ENCODE measurements at regions not wholly inside any gene's neighbourhood (a gene's known extent, or its start where the extent isn't known, plus 50 kb on each side); places are given as distances from the start of the nearest gene placed in this dataset.

DNA sequence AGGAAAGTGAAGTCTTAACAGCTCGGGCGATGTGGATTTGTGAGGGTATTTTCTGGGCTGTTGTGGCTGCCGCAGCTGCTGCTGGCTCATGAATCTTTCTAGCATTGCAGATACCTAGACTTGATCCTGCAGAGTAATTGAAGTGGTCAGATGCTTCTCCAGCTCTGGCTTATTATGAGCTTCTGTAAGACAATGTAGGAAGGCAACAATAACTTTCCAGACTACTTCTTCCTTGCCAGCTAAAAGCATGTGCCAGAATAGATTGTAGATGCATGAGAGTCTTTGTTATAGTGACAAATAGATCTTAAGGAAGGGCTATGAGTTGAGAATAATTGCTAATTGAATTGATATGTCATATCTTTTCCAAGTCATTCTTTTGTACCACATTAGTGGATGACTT lies 461.4 kb upstream of the POT1 start:
- Histone ChIP-seq H3K9me3 (no peaks in the 10 kb centered on the region), H3K27ac (no peak overlapping the region), H3K36me3 (no peaks in the 10 kb centered on the region), H3K27me3 (replicated peaks; ENCODE audit: insufficient read depth) (no peaks in the 10 kb centered on the region), H3K4me1 (replicated peaks) (no peaks in the 10 kb centered on the region), H3K4me3 (no peak overlapping the region)
- intact Hi-C loops (cut with DNase I): no loop called here
- DNase-seq (ENCODE audit: low spot score): no peak
- 47% methylated on average over 3 of the region's 3 CpGs for WGBS
- TF ChIP-seq, protein P1, sequence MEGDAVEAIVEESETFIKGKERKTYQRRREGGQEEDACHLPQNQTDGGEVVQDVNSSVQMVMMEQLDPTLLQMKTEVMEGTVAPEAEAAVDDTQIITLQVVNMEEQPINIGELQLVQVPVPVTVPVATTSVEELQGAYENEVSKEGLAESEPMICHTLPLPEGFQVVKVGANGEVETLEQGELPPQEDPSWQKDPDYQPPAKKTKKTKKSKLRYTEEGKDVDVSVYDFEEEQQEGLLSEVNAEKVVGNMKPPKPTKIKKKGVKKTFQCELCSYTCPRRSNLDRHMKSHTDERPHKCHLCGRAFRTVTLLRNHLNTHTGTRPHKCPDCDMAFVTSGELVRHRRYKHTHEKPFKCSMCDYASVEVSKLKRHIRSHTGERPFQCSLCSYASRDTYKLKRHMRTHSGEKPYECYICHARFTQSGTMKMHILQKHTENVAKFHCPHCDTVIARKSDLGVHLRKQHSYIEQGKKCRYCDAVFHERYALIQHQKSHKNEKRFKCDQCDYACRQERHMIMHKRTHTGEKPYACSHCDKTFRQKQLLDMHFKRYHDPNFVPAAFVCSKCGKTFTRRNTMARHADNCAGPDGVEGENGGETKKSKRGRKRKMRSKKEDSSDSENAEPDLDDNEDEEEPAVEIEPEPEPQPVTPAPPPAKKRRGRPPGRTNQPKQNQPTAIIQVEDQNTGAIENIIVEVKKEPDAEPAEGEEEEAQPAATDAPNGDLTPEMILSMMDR (IDR thresholded peaks at IDR 0.05): no peak
- TF ChIP-seq POLR2A (IDR thresholded peaks at IDR 0.05): no peak
- no peak for TF ChIP-seq POLR2AphosphoS5 (IDR thresholded peaks at IDR 0.05)

DNA sequence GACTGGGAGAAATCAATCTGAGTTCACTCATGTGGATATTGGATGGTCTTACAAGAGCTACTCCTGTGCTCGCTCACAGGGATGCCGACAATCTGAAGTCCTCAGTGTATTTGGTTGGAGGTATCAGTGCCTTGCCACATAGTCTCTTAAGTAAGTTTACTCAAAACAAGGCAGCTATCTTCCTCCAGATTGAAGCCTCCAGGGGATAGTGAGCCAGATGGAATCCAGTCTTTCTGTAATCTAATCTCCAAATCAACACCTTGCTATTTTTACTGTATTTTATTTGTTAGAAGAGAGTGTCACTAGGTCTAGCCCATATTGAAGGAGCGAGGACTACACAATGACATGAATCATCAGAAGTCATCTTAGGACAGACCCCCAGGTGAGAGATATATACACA lies 456.6 kb upstream of the POT1 start:
- WGBS: 53% methylated on average over 3 of the region's 3 CpGs

DNA sequence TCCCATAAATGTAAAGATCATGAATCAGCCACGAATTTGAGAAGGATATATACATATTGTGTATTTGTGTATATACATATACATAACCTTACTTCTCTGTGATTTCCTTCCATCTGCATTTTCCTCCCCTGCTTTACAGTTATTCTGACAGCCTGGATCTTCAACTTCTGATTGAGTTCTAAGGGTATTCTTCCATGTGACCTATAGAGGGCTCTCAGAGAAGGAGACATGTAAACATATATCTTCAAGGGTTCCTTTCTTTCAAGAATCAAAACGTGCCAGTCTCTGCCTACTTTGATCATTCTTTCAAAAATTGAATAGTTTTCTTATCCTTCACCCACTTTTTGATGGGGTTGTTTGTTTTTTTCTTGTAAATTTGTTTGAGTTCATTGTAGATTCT lies 453.7 kb upstream of the POT1 start:
- TF ChIP-seq, protein P1 (IDR thresholded peaks at IDR 0.05): no peak
- TF ChIP-seq POLR2A (IDR thresholded peaks at IDR 0.05) (no peak), POLR2AphosphoS5 (IDR thresholded peaks at IDR 0.05) (no peak)
- no peaks in the 10 kb centered on the region for H3K9me3 ChIP-seq
- no peaks in the 10 kb centered on the region for H3K27me3 ChIP-seq (replicated peaks; ENCODE audit: insufficient read depth)
- no peaks in the 10 kb centered on the region for H3K4me1 ChIP-seq (replicated peaks)
- intact Hi-C loops (cut with DNase I): no loop called here
- no peak for DNase-seq (ENCODE audit: low spot score)
- H3K36me3 ChIP-seq: no peaks in the 10 kb centered on the region
- no peak overlapping the region for H3K4me3 ChIP-seq
- WGBS: 21% methylated on average over 2 of the region's 2 CpGs
- H3K27ac ChIP-seq: no peak overlapping the region

More for the DNA sequence above, 456.6 kb upstream of the POT1 start:
- H3K4me3 ChIP-seq: no peak overlapping the region
- no peak overlapping the region for H3K27ac ChIP-seq
- intact Hi-C loops (cut with DNase I): no loop called here
- DNase-seq (ENCODE audit: low spot score): no peak
- TF ChIP-seq, protein P1 (IDR thresholded peaks at IDR 0.05): no peak
- no peak for TF ChIP-seq POLR2A (IDR thresholded peaks at IDR 0.05)
- TF ChIP-seq POLR2AphosphoS5 (IDR thresholded peaks at IDR 0.05): no peak
- no peaks in the 10 kb centered on the region for H3K9me3 ChIP-seq
- H3K36me3 ChIP-seq: no peaks in the 10 kb centered on the region
- H3K4me1 ChIP-seq (replicated peaks): no peaks in the 10 kb centered on the region
- H3K27me3 ChIP-seq (replicated peaks; ENCODE audit: insufficient read depth): no peaks in the 10 kb centered on the region

DNA sequence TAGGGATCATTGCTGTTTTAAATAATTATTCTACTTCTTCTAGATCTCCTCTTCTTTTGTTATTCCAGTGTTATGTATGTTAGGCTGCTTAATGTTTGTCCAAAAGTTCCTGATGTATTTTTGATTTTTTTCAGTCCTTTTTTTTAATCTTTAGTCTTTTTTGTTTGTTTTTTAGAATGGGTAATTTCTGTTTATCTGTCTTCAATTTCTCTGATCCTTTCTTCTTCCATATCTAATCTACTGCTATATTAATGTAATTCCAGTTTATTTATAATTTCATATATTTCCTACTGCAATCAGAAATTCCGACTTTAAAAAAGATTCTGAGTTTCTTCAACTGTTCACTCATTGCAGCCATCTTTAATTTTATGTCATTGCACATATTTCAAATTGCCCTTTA lies 452.8 kb upstream of the POT1 start:
- H3K4me3 ChIP-seq: no peak overlapping the region
- no peaks in the 10 kb centered on the region for H3K9me3 ChIP-seq
- no peak overlapping the region for H3K27ac ChIP-seq
- H3K27me3 ChIP-seq (replicated peaks; ENCODE audit: insufficient read depth): no peaks in the 10 kb centered on the region
- no peak for DNase-seq (ENCODE audit: low spot score)
- H3K36me3 ChIP-seq: no peaks in the 10 kb centered on the region
- TF ChIP-seq, protein P1 (IDR thresholded peaks at IDR 0.05): no peak
- TF ChIP-seq POLR2A (IDR thresholded peaks at IDR 0.05): no peak
- no peak for TF ChIP-seq POLR2AphosphoS5 (IDR thresholded peaks at IDR 0.05)
- no peaks in the 10 kb centered on the region for H3K4me1 ChIP-seq (replicated peaks)
- 92% methylated on average over 1 of the region's 1 CpG for WGBS
- intact Hi-C loops (cut with DNase I): no loop called here

DNA sequence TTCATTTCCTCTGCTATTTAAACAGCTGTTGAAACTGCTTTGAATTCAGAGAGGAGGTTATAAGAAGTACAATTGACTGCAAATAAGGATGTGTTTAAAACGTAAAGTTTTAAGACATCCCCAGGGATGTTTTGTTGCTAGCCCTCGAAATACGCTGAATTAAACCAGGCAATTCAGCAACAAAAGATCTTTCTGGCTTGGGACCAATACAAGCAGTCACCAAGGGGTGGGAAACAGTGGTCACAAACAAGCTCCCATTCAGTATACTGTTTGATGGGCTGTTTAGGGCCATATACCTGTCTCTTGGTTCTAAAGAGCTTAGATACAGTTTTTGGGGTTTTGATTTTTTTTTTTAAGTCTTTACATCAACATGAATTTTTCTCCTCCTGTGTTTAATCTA lies 446.3 kb upstream of the POT1 start:
- no peaks in the 10 kb centered on the region for H3K4me1 ChIP-seq (replicated peaks)
- no peak for DNase-seq (ENCODE audit: low spot score)
- H3K9me3 ChIP-seq: no peaks in the 10 kb centered on the region
- H3K27ac ChIP-seq: no peak overlapping the region
- 24% methylated on average over 3 of the region's 3 CpGs for WGBS
- no peaks in the 10 kb centered on the region for H3K36me3 ChIP-seq
- no peak overlapping the region for H3K4me3 ChIP-seq
- TF ChIP-seq POLR2A (IDR thresholded peaks at IDR 0.05) (no peak), POLR2AphosphoS5 (IDR thresholded peaks at IDR 0.05) (no peak)
- TF ChIP-seq, protein P1 (IDR thresholded peaks at IDR 0.05): no peak
- no peaks in the 10 kb centered on the region for H3K27me3 ChIP-seq (replicated peaks; ENCODE audit: insufficient read depth)
- intact Hi-C loops (cut with DNase I): no loop called here

All from prostate gland (tissue), 2 donors.